HFFc6 (cell line): ENCODE measurements at regions not wholly inside any gene's neighbourhood (a gene's known extent, or its start where the extent isn't known, plus 50 kb on each side); places are given as distances from the start of the nearest gene placed in this dataset.

Experiments
- DNase-seq: peaks from one replicate; pipeline ENCODE4 v3.0.0-alpha.2; 2018
- H3K27ac Mint-ChIP-seq: 2 replicates; pipeline ENCODE4 v1.8.0; 2020; ENCODE audit warnings: mild to moderate bottlenecking, mixed read lengths
- H3K27me3 Mint-ChIP-seq: 2 replicates; pipeline ENCODE4 v1.8.0; 2021; ENCODE audit warnings: mild to moderate bottlenecking, moderate library complexity, mixed read lengths; ENCODE audit not compliant: insufficient read depth
- H3K36me3 Mint-ChIP-seq: 2 replicates; pipeline ENCODE4 v1.8.0; 2021; ENCODE audit warnings: low read depth, mixed read lengths
- H3K4me1 Mint-ChIP-seq: 2 replicates; pipeline ENCODE4 v1.8.0; 2020; ENCODE audit warnings: low read depth, mixed read lengths
- H3K4me3 Mint-ChIP-seq: 2 replicates; pipeline ENCODE4 v1.8.0; 2020; ENCODE audit warnings: mild to moderate bottlenecking, moderate library complexity, mixed read lengths
- H3K9me3 Mint-ChIP-seq: 2 replicates; pipeline ENCODE4 v1.8.0; 2020; ENCODE audit warnings: mild to moderate bottlenecking, mixed read lengths
- TF ChIP-seq, protein P1 (sequence below): fragments of 200-600 bp; sonication (generic); IDR thresholded peaks from 2 replicates; pipeline ENCODE4 v1.5.0; 2021; ENCODE audit warnings: antibody characterized with exemption, mild to moderate bottlenecking

DNA sequence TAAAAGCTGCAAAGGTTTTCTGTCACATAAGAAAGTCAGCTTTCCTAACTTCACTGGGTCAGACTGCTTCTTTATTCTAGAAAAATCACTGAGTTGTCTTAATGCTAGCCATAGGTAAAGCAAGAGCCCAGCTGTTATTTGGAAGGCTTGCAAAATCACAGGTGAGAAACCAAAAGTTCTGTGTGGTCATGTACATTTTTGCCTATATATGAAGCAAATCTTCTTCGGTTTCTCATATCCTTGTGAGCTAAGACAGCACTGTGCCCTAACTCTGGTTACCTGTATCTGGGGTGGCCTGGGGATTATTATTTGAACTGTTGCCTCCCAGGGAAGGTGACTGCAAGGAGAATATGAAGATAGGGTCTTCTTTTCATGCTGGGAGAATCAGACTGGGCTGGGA lies 444.9 kb upstream of the CLINT1 start:
- no peaks in the 10 kb centered on the region for H3K36me3 Mint-ChIP-seq
- DNase-seq = no peak
- H3K4me3 Mint-ChIP-seq = no peak overlapping the region
- no peaks in the 10 kb centered on the region for H3K27me3 Mint-ChIP-seq
- TF ChIP-seq, protein P1, sequence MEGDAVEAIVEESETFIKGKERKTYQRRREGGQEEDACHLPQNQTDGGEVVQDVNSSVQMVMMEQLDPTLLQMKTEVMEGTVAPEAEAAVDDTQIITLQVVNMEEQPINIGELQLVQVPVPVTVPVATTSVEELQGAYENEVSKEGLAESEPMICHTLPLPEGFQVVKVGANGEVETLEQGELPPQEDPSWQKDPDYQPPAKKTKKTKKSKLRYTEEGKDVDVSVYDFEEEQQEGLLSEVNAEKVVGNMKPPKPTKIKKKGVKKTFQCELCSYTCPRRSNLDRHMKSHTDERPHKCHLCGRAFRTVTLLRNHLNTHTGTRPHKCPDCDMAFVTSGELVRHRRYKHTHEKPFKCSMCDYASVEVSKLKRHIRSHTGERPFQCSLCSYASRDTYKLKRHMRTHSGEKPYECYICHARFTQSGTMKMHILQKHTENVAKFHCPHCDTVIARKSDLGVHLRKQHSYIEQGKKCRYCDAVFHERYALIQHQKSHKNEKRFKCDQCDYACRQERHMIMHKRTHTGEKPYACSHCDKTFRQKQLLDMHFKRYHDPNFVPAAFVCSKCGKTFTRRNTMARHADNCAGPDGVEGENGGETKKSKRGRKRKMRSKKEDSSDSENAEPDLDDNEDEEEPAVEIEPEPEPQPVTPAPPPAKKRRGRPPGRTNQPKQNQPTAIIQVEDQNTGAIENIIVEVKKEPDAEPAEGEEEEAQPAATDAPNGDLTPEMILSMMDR = no peak
- H3K4me1 Mint-ChIP-seq = no peaks in the 10 kb centered on the region
- no peak overlapping the region for H3K27ac Mint-ChIP-seq
- H3K9me3 Mint-ChIP-seq = no peaks in the 10 kb centered on the region

- Mint-ChIP-seq H3K36me3 (no peaks in the 10 kb centered on the region), H3K4me1 (no peaks in the 10 kb centered on the region), H3K27ac (no peak overlapping the region)
Measured at GRCh38 chr5:158303275-158303674, 444.3 kb upstream of the CLINT1 start.

DNA sequence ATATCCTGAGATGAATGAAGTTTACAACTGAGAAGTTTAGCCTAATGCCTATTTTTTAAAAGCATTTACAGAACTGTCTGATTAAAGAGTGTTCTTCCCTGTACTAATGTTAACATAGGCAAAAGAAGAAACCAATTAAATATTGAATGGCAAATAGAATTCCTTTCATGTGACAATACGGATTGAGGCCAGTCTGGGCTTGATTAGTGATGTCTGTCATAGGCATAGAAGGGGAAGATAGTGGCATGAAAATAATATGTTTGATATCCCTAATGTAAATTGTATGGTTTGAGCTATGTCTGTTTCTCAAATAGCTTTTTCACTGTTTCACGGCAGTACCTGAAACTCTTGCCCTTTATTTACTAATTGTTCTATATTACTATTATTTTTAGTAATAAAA lies 443.1 kb upstream of the CLINT1 start:
- TF ChIP-seq, protein P1 = no peak
- Mint-ChIP-seq H3K27me3 (no peaks in the 10 kb centered on the region), H3K4me3 (no peak overlapping the region), H3K4me1 (no peaks in the 10 kb centered on the region), H3K9me3 (peaks cover 5% of the 10 kb centered on the region), H3K27ac (no peak overlapping the region), H3K36me3 (no peaks in the 10 kb centered on the region)
- DNase-seq = no peak

More at GRCh38 chr5:158303275-158303674, 444.3 kb upstream of the CLINT1 start:
- TF ChIP-seq, protein P1 = no peak
- DNase-seq = no peak
- Mint-ChIP-seq H3K27me3 (no peaks in the 10 kb centered on the region), H3K9me3 (no peaks in the 10 kb centered on the region), H3K4me3 (no peak overlapping the region)

DNA sequence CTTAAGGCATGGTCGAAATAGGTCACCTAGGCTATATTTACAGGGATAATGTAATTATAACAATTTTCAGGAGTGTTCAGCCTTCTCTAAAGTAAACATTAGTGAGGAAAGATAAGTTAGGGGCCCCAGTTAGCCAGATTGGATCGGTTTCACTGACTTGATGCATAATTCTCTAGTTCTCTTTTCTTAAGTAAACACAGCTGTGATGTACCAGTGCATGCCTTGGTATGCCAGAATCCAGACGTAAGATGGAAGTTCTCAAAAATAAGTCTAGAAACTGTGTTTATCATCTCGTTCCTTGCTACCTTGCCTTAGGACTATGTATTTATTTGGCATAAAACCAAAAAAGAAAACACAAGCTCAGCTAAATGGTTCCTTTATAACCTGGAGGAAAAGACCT lies 442.2 kb upstream of the CLINT1 start:
- TF ChIP-seq, protein P1 = no peak
- Mint-ChIP-seq H3K27ac (no peak overlapping the region), H3K4me3 (no peak overlapping the region), H3K27me3 (no peaks in the 10 kb centered on the region), H3K36me3 (no peaks in the 10 kb centered on the region), H3K4me1 (no peaks in the 10 kb centered on the region), H3K9me3 (peaks cover 11% of the 10 kb centered on the region)
- DNase-seq = no peak

DNA sequence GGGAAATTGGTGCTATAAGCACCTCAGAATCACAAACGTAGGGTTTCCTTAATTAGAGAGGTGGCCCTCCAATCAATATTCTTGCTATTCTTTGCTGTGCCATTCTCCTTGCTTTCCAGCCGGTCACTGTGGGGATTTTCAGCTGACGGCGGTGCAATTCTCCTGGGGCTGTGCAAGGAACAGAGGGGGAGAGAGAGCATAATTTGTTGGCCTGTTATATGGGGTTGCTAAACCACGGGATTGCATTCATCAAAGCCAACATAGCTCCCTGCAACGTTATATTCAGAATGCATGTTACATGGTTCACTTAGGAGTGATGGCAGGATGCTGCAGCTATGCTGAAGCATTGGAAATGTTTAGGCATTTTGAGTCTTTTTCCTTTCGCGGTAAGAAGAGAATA lies 441.3 kb upstream of the CLINT1 start:
- Mint-ChIP-seq H3K4me3 (no peak overlapping the region), H3K27ac (no peak overlapping the region), H3K36me3 (no peaks in the 10 kb centered on the region), H3K27me3 (no peaks in the 10 kb centered on the region), H3K9me3 (peaks cover 11% of the 10 kb centered on the region), H3K4me1 (no peaks in the 10 kb centered on the region)
- TF ChIP-seq, protein P1 = no peak
- DNase-seq = no peak

GRCh38 chr5:158297002-158297527 lies 438.1 kb upstream of the CLINT1 start:
- H3K4me3 Mint-ChIP-seq = no peak overlapping the region
- peaks cover 16% of the 10 kb centered on the region for H3K9me3 Mint-ChIP-seq
- no peaks in the 10 kb centered on the region for H3K27me3 Mint-ChIP-seq
- no peak overlapping the region for H3K27ac Mint-ChIP-seq
- no peak for DNase-seq
- no peaks in the 10 kb centered on the region for H3K4me1 Mint-ChIP-seq
- no peaks in the 10 kb centered on the region for H3K36me3 Mint-ChIP-seq
- TF ChIP-seq, protein P1 = no peak
